ENCODE measurements at regions not wholly inside any gene's neighbourhood (a gene's known extent, or its start where the extent isn't known, plus 50 kb on each side); places are given as distances from the start of the nearest gene placed in this dataset.

- H3K27me3 ChIP-seq (ENCODE audit: insufficient read depth, low read length) = no peaks in the 10 kb centered on the region
- no peak overlapping the region for H3K27ac Mint-ChIP-seq
- no CpG with 5 or more reads among the region's 1 CpG for WGBS (ENCODE audit: extremely low coverage, insufficient read length, low lambda C conversion rate)
- H3K79me2 ChIP-seq (ENCODE audit: insufficient read depth, low read length) = no peaks in the 10 kb centered on the region
- H3K23ac ChIP-seq (ENCODE audit: insufficient read length, low read depth, low read length) = no peak overlapping the region
- H2BK20ac ChIP-seq (ENCODE audit: low read depth, low read length, poor library complexity, severe bottlenecking) = no peak overlapping the region
- no peak overlapping the region for H2AK5ac ChIP-seq (ENCODE audit: insufficient read length, low read length)
- H3T11ph ChIP-seq (ENCODE audit: low read length) = no peak overlapping the region
- H3K36me3 Mint-ChIP-seq (ENCODE audit: insufficient read depth in 1 of 3, low read depth in 3 of 3) = no peaks in the 10 kb centered on the region; a peak in 1 of 7 replicates
- no peak overlapping the region for H4K8ac ChIP-seq (replicated peaks; ENCODE audit: insufficient read length, low read depth, low read length)
- H3K27ac ChIP-seq (ENCODE audit: insufficient read length, low read depth, low read length) = no peak overlapping the region
- no peaks in the 10 kb centered on the region for H3K23me2 ChIP-seq (ENCODE audit: insufficient read length, low read depth, low read length, poor library complexity, severe bottlenecking)
- peaks cover 0 to 7% of the 10 kb centered on the region in 2 experiments; a peak in 1 of 4 replicates for H3K4me1 Mint-ChIP-seq
- H3K56ac ChIP-seq (ENCODE audit: insufficient read length, low read depth, low read length) = no peak overlapping the region
- H2BK15ac ChIP-seq (ENCODE audit: low read depth, low read length) = no peak overlapping the region
- no peak overlapping the region for H3K4me2 ChIP-seq (ENCODE audit: insufficient read depth, insufficient read length, low read length)
- TF ChIP-seq CTCF (conservative IDR thresholded peaks at IDR 0.05) = no peak
- no peak overlapping the region for H3K18ac ChIP-seq (ENCODE audit: insufficient read length, low read depth, low read length)
- no peak for DNase-seq
- no peak overlapping the region for H4K91ac ChIP-seq (ENCODE audit: insufficient read length, low read depth, low read length)
- H3K4me1 ChIP-seq (ENCODE audit: insufficient read depth, low read length) = no peaks in the 10 kb centered on the region
- no peaks in the 10 kb centered on the region for H3K9me3 ChIP-seq (ENCODE audit: control insufficient read depth, low read depth, low read length)
- no peak overlapping the region for H3K4me3 Mint-ChIP-seq
- no peak overlapping the region for H4K5ac ChIP-seq (ENCODE audit: insufficient read length, low read depth, low read length)
- no peak overlapping the region for H3K4ac ChIP-seq (ENCODE audit: low read depth, low read length)
- no peak overlapping the region for H3K14ac ChIP-seq (ENCODE audit: insufficient read depth, low read length)
- H2BK12ac ChIP-seq (ENCODE audit: insufficient read length, low read depth, low read length) = no peak overlapping the region
- no peaks in the 10 kb centered on the region for H4K20me1 ChIP-seq (ENCODE audit: control insufficient read depth, insufficient read depth, insufficient read length)
- no peak overlapping the region for H2AFZ ChIP-seq (ENCODE audit: low read length)
- H3K9ac ChIP-seq (ENCODE audit: extremely low read depth, insufficient read length, low read length) = no peak overlapping the region
- no peak overlapping the region for H2BK120ac ChIP-seq (ENCODE audit: low read depth, low read length, poor library complexity, severe bottlenecking)
- no peaks in the 10 kb centered on the region; the same call in 1 of the 2 replicates for H3K27me3 Mint-ChIP-seq (ENCODE audit: low read depth)
- no peaks in the 10 kb centered on the region for H3K79me1 ChIP-seq (ENCODE audit: insufficient read depth, low read depth, low read length, poor library complexity, severe bottlenecking)
- H2BK5ac ChIP-seq (ENCODE audit: insufficient read length, low read length) = no peak overlapping the region
- peaks cover 0 to 7% of the 10 kb centered on the region in 2 experiments; a peak in 4 of 5 replicates for H3K9me3 Mint-ChIP-seq
Measured at GRCh38 chr21:41032541-41032940, 135.4 kb upstream of the BACE2 start.

Measured in H9 (cell line).